ENCODE measurements at regions not wholly inside any gene's neighbourhood (a gene's known extent, or its start where the extent isn't known, plus 50 kb on each side); places are given as distances from the start of the nearest gene placed in this dataset.
"Not testable (repeated sequence)": the region's sequence is repeated elsewhere in the genome, so short reads cannot be mapped to it uniquely, and the experiment has no call there.

- DNase-seq (ENCODE audit: low read depth) = not testable (repeated sequence)
Observed at GRCh38 chr1:25171013-25171412, 61.3 kb downstream of the SYF2 start.

- DNase-seq (ENCODE audit: low read depth) = no peak
Observed at GRCh38 chr1:25170439-25170838, 61.9 kb downstream of the SYF2 start.

- no peak for DNase-seq (ENCODE audit: low read depth)
Observed at GRCh38 chr1:25169610-25170009, 62.7 kb downstream of the SYF2 start.

- DNase-seq (ENCODE audit: low read depth) = no peak
Observed at GRCh38 chr1:25169168-25169567, 63.1 kb downstream of the SYF2 start.

GRCh38 chr1:25168193-25169071 lies 63.9 kb downstream of the SYF2 start:
- no peak for DNase-seq (ENCODE audit: low read depth)

- no peak for DNase-seq (ENCODE audit: low read depth)
Observed at GRCh38 chr1:25167269-25168192, 64.8 kb downstream of the SYF2 start.

GRCh38 chr1:25166847-25167246 lies 65.5 kb downstream of the SYF2 start:
- DNase-seq (ENCODE audit: low read depth) = no peak

- no peak for DNase-seq (ENCODE audit: low read depth)
Observed at GRCh38 chr1:25163986-25164385, 68.3 kb downstream of the SYF2 start.

- peak; percentile 70 for DNase-seq (ENCODE audit: low read depth)
Observed at GRCh38 chr1:25161981-25162380, 70.3 kb downstream of the SYF2 start.

GRCh38 chr1:25157846-25158245 lies 74.5 kb downstream of the SYF2 start:
- DNase-seq (ENCODE audit: low read depth) = no peak

GRCh38 chr1:25150985-25151495 lies 81.3 kb downstream of the SYF2 start:
- DNase-seq (ENCODE audit: low read depth) = no peak

GRCh38 chr1:25148673-25149300 lies 83.5 kb downstream of the SYF2 start:
- DNase-seq (ENCODE audit: low read depth) = no peak

- DNase-seq (ENCODE audit: low read depth) = no peak
Observed at GRCh38 chr1:25146451-25146855, 85.8 kb downstream of the SYF2 start.

GRCh38 chr1:25145775-25146393 lies 86.4 kb downstream of the SYF2 start:
- DNase-seq (ENCODE audit: low read depth) = no peak

- no peak for DNase-seq (ENCODE audit: low read depth)
Observed at GRCh38 chr1:25140073-25140797, 92.1 kb downstream of the SYF2 start.

- no peak for DNase-seq (ENCODE audit: low read depth)
Observed at GRCh38 chr1:25137521-25138395, 94.5 kb downstream of the SYF2 start.

GRCh38 chr1:25137106-25137505 lies 95.2 kb downstream of the SYF2 start:
- DNase-seq (ENCODE audit: low read depth) = no peak

GRCh38 chr1:25135909-25136308 lies 96.4 kb downstream of the SYF2 start:
- no peak for DNase-seq (ENCODE audit: low read depth)

GRCh38 chr1:25134801-25135461 lies 97.4 kb downstream of the SYF2 start:
- DNase-seq (ENCODE audit: low read depth) = no peak

- DNase-seq (ENCODE audit: low read depth) = no peak
Observed at GRCh38 chr1:25134307-25134706, 98.0 kb downstream of the SYF2 start.

Measured in stromal cell of bone marrow (primary cell).